IMR-90 (cell line): ENCODE measurements at regions not wholly inside any gene's neighbourhood (a gene's known extent, or its start where the extent isn't known, plus 50 kb on each side); places are given as distances from the start of the nearest gene placed in this dataset.

Source experiments
- ATAC-seq: fragments of 200-7000 bp; cut with Tn5 transposase; 2 replicates; pipeline ENCODE4 v1.9.1; 2020; ENCODE audit warnings: low read depth, mild to moderate bottlenecking, moderate library complexity
- BruUV-seq: library from RNA; stranded (reverse); fragments of 400-500 nt; replicated peaks from 2 replicates; lab custom pipeline; 2021; lab: Mats Ljungman, UMichigan
- CTCF ChIA-PET: fragments of 300-600 bp; formaldehyde crosslinking; extraction: SDS; loops from one replicate; lab custom pipeline; 2021; ENCODE audit warnings: antibody characterized with exemption; lab: Yijun Ruan, JAX
- POLR2A ChIA-PET: fragments of 300-600 bp; sonication (Branson Sonifier 250); formaldehyde crosslinking; loops from one replicate; lab custom pipeline; 2022; ENCODE audit warnings: antibody characterized with exemption; ENCODE audit not compliant: unreplicated experiment; lab: Charles Lee
- DNase-seq: peaks from one replicate; pipeline ENCODE4 v3.0.0; 2013
- H2AFZ ChIP-seq: replicated peaks from 2 replicates; pipeline ENCODE3; 2013; ENCODE audit warnings: low read length, mild to moderate bottlenecking; ENCODE audit not compliant: poor library complexity
- H2AK5ac ChIP-seq: 2 replicates; pipeline ENCODE4 v1.6.1; 2013; ENCODE audit warnings: low read depth, low read length, inconsistent platforms
- H2AK9ac ChIP-seq: replicated peaks from 2 replicates; pipeline ENCODE3; 2013; ENCODE audit warnings: mild to moderate bottlenecking, low read depth, low read length, moderate library complexity; ENCODE audit not compliant: poor library complexity
- H2BK120ac ChIP-seq: 2 replicates; pipeline ENCODE4 v1.6.1; 2013; ENCODE audit warnings: low read depth, low read length, inconsistent platforms
- H2BK15ac ChIP-seq: 3 replicates; pipeline ENCODE4 v1.6.1; 2013; ENCODE audit warnings: low read depth, low read length, inconsistent platforms
- H2BK20ac ChIP-seq: 2 replicates; pipeline ENCODE4 v1.6.1; 2013; ENCODE audit warnings: low read depth, mild to moderate bottlenecking, inconsistent platforms, low read length, moderate library complexity
- H2BK5ac ChIP-seq: 2 replicates; pipeline ENCODE4 v1.6.1; 2013; ENCODE audit warnings: mild to moderate bottlenecking, low read depth, low read length, inconsistent platforms; ENCODE audit not compliant: poor library complexity, severe bottlenecking
- H3K14ac ChIP-seq: replicated peaks from 2 replicates; pipeline ENCODE4 v1.6.1; 2013; ENCODE audit warnings: low read depth, low read length, inconsistent platforms
- H3K18ac ChIP-seq: 2 replicates; pipeline ENCODE4 v1.6.1; 2013; ENCODE audit warnings: low read depth, low read length, control low read depth
- H3K23ac ChIP-seq: 2 replicates; pipeline ENCODE4 v1.6.1; 2013; ENCODE audit warnings: low read depth, low read length, inconsistent platforms
- H3K27ac ChIP-seq: 2 replicates; pipeline ENCODE4 v1.5.1; 2013; ENCODE audit warnings: mild to moderate bottlenecking, control low read depth, low read length; ENCODE audit not compliant: insufficient read depth
- H3K27me3 ChIP-seq: 2 replicates; pipeline ENCODE4 v1.6.1; 2013; ENCODE audit warnings: low read length; ENCODE audit not compliant: control insufficient read depth, insufficient read depth
- H3K36me3 ChIP-seq: 2 replicates; pipeline ENCODE4 v1.6.1; 2013; ENCODE audit warnings: low read length, mixed read lengths; ENCODE audit not compliant: control insufficient read depth, insufficient read depth
- H3K4ac ChIP-seq: 2 replicates; pipeline ENCODE4 v1.6.1; 2013; ENCODE audit warnings: low read depth, low read length, inconsistent platforms
- H3K4me1 ChIP-seq: 2 replicates; pipeline ENCODE4 v1.6.1; 2013; ENCODE audit warnings: low read length, mixed read lengths; ENCODE audit not compliant: control insufficient read depth, insufficient read depth
- H3K4me2 ChIP-seq: 2 replicates; pipeline ENCODE4 v1.6.1; 2013; ENCODE audit warnings: low read depth, mild to moderate bottlenecking, control low read depth, low read length, moderate library complexity
- H3K4me3 ChIP-seq: 2 replicates; pipeline ENCODE4 v1.5.1; 2013; ENCODE audit warnings: low read depth, mild to moderate bottlenecking, control low read depth, low read length, moderate library complexity; ENCODE audit not compliant: insufficient read depth
- H3K56ac ChIP-seq: 2 replicates; pipeline ENCODE4 v1.6.1; 2013; ENCODE audit warnings: low read length, inconsistent platforms; ENCODE audit not compliant: insufficient read depth; ENCODE audit errors: extremely low read depth
- H3K79me1 ChIP-seq, 2 experiments: 2 replicates each; pipeline ENCODE4 v1.6.1; 2013; ENCODE audit warnings: low read length in 2 of 2, inconsistent platforms in 1 of 2, low read depth in 1 of 2
- H3K9ac ChIP-seq: 2 replicates; pipeline ENCODE4 v1.6.1; 2013; ENCODE audit warnings: low read depth, low read length, control low read depth
- H3K9me1 ChIP-seq: 2 replicates; pipeline ENCODE4 v1.6.1; 2013; ENCODE audit warnings: low read length, inconsistent platforms; ENCODE audit not compliant: insufficient read depth
- H3K9me3 ChIP-seq: 2 replicates; pipeline ENCODE4 v1.6.1; 2013; ENCODE audit warnings: low read length; ENCODE audit not compliant: control insufficient read depth, insufficient read depth
- H4K20me1 ChIP-seq: 2 replicates; pipeline ENCODE4 v1.6.1; 2013; ENCODE audit warnings: low read length, inconsistent platforms; ENCODE audit not compliant: insufficient read depth
- H4K5ac ChIP-seq: 2 replicates; pipeline ENCODE4 v1.6.1; 2013; ENCODE audit warnings: mild to moderate bottlenecking, low read depth, low read length, control low read depth
- H4K8ac ChIP-seq, 2 experiments: 2 replicates each; pipeline ENCODE4 v1.6.1; 2013; ENCODE audit warnings: low read depth in 2 of 2, low read length in 2 of 2, control low read depth in 1 of 2, inconsistent platforms in 1 of 2
- H4K91ac ChIP-seq: 2 replicates; pipeline ENCODE4 v1.6.1; 2013; ENCODE audit warnings: low read depth, low read length, inconsistent platforms; ENCODE audit not compliant: insufficient read depth
- CEBPB ChIP-seq: IDR thresholded peaks from 2 replicates; pipeline ENCODE4 v1.6.1; 2012; ENCODE audit warnings: low read depth, low read length, improper control_type of control experiment
- RAD21 ChIP-seq: IDR thresholded peaks from 2 replicates; pipeline ENCODE4 v1.6.1; 2012; ENCODE audit warnings: low read length, improper control_type of control experiment
- WGBS, 2 experiments: methylation state at CpG; one replicate each; pipeline versions ENCODE4 v1.1.5 to v1.1.7; 2013; ENCODE audit warnings: missing lambda C conversion rate in 2 of 2; ENCODE audit not compliant: insufficient read length in 1 of 2; ENCODE audit errors: extremely low coverage in 2 of 2; 5-methylcytosine and 5-hydroxymethylcytosine counted together
- dilution Hi-C: fragments of 300-500 bp; cut with HindIII; formaldehyde crosslinking; loops from one replicate; pipeline ENCODE4 v1.14.3; 2018; ENCODE audit warnings: low sequenced_read_pairs; ENCODE audit not compliant: unreplicated experiment
- in situ Hi-C: fragments of 300-500 bp; cut with MboI; formaldehyde crosslinking; loops from 3 replicates; pipeline ENCODE4 v1.14.3; 2019; ENCODE audit warnings: low sequenced_read_pairs, inconsistent platforms, mixed read lengths
- intact Hi-C: fragments of 100-400 bp; cut with micrococcal nuclease; formaldehyde crosslinking; loops from 2 replicates; pipeline ENCODE4 v1.10.0; 2022
- TF ChIP-seq, protein P1 (sequence below): fragments of 150-350 bp; IDR thresholded peaks from 2 replicates; pipeline ENCODE4 v1.6.1; 2016; ENCODE audit warnings: low read depth, mild to moderate bottlenecking, low read length, moderate library complexity, borderline replicate concordance
- TF ChIP-seq, protein P2 (sequence below): conservative IDR thresholded peaks from 2 replicates; pipeline ENCODE4 v1.5.1; 2012; ENCODE audit warnings: mild to moderate bottlenecking, low read depth, low read length, improper control_type of control experiment

DNA sequence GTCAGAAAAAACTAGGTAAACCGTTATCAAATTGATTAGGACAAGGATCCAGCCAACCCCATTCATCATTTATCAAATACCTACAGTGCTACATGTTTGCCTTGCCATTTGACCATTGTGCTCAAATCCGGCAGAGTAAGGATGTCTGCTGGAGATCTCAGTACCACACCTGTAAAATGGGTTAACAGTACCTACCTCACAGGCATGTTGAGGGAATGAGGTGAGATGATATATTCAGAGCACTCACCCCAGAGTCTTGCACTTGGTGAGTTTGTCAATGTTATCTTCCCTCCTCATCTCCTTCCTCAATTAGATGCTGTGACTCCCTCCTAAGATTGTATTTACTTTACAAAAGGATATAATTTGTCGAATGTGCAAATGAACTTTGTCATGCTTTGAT lies 54.5 kb upstream of the DSP start:
- Histone ChIP-seq H3K4me2 (no peak overlapping the region), H3K79me1 (no peaks in the 10 kb centered on the region), H3K27me3 (peaks cover 3% of the 10 kb centered on the region; the same call in 1 of the 2 replicates), H3K4ac (no peak overlapping the region), H3K36me3 (no peaks in the 10 kb centered on the region), H4K91ac (no peak overlapping the region), H3K4me3 (no peak overlapping the region), H2BK20ac (no peak overlapping the region), H2BK120ac (no peak overlapping the region), H2AK5ac (no peak overlapping the region), H2BK15ac (no peak overlapping the region), H3K23ac (no peak overlapping the region), H3K27ac (no peak overlapping the region), H4K20me1 (no peaks in the 10 kb centered on the region), H3K9ac (no peak overlapping the region), H3K56ac (no peak overlapping the region), H3K9me3 (no peaks in the 10 kb centered on the region), H3K14ac (no peak overlapping the region), H2AK9ac (no peak overlapping the region), H2BK5ac (no peak overlapping the region), H3K4me1 (no peaks in the 10 kb centered on the region), H3K9me1 (no peaks in the 10 kb centered on the region), H4K5ac (no peak overlapping the region), H2AFZ (no peak overlapping the region), H3K18ac (no peak overlapping the region), H4K8ac (no peak overlapping the region)
- ChIA-PET POLR2A (no interaction called here), CTCF (no interaction called here)
- BruUV-seq, result no TSS peak
- intact Hi-C loops, result no loop called here
- dilution Hi-C loops, result no loop called here
- in situ Hi-C loops, result no loop called here
- ATAC-seq (no peak), DNase-seq (no peak)
- TF ChIP-seq, protein P1, sequence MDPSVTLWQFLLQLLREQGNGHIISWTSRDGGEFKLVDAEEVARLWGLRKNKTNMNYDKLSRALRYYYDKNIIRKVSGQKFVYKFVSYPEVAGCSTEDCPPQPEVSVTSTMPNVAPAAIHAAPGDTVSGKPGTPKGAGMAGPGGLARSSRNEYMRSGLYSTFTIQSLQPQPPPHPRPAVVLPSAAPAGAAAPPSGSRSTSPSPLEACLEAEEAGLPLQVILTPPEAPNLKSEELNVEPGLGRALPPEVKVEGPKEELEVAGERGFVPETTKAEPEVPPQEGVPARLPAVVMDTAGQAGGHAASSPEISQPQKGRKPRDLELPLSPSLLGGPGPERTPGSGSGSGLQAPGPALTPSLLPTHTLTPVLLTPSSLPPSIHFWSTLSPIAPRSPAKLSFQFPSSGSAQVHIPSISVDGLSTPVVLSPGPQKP, result no peak
- TF ChIP-seq, protein P2, sequence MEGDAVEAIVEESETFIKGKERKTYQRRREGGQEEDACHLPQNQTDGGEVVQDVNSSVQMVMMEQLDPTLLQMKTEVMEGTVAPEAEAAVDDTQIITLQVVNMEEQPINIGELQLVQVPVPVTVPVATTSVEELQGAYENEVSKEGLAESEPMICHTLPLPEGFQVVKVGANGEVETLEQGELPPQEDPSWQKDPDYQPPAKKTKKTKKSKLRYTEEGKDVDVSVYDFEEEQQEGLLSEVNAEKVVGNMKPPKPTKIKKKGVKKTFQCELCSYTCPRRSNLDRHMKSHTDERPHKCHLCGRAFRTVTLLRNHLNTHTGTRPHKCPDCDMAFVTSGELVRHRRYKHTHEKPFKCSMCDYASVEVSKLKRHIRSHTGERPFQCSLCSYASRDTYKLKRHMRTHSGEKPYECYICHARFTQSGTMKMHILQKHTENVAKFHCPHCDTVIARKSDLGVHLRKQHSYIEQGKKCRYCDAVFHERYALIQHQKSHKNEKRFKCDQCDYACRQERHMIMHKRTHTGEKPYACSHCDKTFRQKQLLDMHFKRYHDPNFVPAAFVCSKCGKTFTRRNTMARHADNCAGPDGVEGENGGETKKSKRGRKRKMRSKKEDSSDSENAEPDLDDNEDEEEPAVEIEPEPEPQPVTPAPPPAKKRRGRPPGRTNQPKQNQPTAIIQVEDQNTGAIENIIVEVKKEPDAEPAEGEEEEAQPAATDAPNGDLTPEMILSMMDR, result no peak
- TF ChIP-seq RAD21 (no peak), CEBPB (no peak)
- 80% methylated on average over 1 of the region's 3 CpGs; no CpG with 5 or more reads in 1 of the 2 experiments for WGBS, 2 experiments
